ENCODE measurements at regions not wholly inside any gene's neighbourhood (a gene's known extent, or its start where the extent isn't known, plus 50 kb on each side); places are given as distances from the start of the nearest gene placed in this dataset.

DNA sequence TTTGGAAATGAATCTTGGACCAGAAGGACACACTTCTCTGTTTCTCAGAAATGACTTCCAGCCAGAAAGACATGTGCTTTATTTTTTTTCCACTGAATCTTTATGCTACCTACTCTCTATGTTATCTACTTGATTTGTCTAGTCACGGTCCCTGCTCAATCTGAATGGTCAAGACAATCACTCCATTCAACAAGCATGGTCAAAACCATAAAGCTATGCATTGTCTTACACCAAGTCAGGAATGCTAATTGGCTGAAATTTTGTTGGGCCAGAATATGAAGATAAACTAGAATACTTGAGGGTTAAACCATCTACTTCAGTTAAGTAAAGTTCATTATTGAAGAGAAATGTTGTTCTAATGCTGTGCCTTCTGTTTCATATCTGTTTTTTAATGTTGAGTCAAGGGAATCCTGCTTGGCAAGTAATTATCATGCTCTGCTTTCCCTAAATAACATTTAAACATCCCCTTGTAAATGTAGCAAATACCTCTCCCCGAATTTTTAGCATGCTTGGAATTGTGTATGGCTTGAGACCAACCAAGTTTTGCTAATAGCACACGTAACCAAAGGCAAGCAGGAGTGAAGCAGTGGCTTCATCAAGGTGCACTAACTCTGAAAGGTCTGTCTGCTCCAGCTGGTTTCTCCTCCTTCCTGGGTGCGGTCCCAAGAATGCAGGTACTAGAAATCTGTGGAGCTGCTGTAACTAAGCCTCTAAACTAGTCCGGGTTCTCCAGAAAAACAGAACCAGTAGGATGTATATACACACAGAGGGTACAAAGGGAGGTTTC lies 190.3 kb upstream of the CDYL start:
- no peak for DNase-seq

DNA sequence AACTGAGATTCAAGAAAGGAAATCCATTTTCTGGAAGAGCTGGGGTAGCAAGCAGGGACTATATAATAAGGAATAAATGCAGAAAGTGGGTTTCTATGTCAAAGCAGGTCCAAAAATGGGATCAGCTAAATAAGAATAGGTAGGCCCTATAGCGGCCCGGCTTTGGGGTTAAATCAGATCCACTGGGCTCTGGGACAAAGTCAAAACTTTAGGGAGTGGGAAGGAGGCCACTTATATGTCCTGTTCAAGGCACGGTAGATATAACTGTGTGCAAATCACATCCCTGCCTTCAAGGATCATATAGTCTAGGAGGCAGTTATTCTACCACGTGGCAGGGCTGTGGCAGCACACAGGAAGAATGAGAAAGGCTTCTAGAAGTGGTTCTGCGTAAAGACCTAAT lies 191.4 kb upstream of the CDYL start:
- no peak for DNase-seq

DNA sequence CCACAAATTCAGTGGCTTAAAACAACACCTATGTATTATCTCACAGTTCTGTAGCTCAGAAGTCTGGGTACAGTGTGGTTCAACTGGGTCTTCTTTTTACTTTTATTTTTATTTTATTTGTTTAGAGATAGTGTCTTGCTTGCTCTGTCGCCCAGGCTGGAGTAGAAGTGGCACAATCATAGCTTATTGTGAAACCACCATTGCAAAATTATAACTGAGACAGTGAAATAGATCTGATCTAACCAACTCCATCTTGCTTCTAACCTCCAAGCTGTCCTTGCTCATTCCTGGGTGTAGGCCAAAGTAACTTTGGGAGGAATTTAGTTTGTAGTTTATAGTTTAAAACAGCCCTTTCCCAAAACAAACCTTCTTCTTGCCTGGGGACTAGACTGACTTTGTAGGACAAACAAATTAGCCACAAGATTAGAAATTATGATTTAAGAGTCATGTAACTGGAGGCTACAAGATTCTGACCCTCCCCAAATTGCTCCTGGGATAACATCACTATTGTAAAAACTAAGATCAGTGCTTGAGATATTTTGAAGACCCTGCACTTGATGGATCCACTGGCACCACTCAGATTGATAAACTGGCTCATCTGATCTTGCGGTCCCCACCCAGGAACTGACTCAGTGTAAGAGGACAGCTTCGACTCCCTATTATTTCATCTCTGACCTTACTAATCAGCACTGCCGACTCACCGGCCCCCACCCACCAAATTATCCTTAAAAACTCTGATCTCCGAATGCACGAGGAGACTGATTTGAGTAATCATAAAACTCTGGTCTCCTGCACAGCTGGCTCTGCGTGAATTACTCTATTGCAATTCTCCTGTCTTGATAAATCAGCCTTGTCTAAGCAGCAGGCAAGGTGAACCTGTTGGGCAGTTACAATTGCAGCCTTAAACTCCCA lies 193.4 kb upstream of the CDYL start:
- DNase-seq: no peak

DNA sequence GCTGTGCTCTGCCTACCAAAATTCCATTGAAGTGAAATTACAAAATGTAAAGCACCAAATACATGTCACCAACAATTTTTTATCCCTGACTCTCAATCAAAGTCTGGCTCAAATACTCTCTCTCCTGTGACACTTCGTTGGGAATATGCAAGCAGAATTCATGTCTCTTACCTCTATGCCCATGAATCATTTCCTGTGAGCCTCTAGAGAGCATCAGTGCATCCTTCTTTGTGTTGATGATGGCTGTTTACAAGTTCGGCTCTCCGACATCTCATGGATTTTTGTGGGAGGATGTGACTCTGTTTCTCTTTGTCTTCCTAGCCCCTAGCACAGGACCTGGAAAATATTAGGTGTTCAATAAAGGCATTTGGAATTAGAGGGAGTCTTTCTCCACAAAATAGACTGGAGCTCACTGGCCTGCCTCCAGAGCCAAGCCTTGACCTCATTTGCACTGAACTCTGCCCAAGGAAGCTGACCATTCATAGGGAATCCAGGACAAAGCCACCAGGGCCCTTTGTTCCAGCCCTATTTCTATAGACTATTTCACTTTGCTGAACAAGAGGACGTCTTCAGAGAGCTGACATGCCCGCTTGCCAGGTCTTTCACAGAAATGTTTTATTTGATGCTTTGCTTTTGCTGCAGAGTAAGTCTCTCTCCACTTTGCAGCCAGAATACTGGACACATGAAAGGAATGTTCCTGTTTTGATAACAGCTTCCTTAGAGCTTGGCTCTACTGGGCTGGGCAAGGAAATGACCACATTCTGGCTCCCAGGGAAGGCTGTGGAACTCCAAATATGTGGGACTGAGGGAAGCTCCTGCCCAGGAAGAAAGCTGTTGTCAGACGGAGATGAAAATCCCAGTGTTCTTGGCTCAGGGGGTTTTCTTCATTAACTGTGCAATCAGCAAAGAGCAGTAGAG lies 194.5 kb upstream of the CDYL start:
- no peak for DNase-seq

DNA sequence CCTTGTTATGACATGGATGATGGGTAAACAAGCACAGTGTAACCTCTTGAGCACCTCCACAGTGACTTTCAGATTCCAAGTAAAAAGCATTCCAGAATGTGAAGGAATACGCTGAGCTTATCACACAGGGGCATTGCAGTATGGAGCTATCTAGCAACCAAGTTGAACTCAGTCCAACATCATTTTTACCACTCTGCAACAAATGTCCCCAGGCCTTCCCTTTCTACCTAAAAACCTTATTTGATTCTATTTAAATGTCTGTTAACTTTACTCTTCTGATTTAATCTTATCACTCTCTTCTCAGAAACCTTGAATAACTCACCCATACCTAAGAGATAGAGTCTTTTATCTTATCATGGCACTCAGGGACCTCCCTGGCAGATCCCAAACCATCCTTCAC lies 195.8 kb upstream of the CDYL start:
- DNase-seq: no peak

DNA sequence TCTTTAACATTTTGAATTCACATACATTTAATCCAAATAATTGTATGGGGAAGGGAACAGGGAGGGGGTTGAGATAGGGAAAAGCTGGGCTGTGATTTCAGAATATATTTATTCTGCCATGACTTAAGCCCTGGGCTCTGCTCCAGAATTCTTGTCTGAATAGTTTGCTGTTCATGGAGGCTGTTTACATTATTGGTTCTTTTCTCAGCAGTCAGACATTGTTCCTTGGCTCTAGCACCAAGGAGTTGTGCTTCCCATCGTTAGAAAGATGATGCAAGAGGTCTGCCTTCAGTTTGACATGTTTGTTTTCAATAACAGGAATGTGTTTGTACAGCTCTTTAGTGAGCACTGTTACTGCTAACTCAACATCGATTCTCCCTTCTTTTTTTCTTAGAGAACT lies 198.8 kb upstream of the CDYL start:
- no peak for DNase-seq

DNA sequence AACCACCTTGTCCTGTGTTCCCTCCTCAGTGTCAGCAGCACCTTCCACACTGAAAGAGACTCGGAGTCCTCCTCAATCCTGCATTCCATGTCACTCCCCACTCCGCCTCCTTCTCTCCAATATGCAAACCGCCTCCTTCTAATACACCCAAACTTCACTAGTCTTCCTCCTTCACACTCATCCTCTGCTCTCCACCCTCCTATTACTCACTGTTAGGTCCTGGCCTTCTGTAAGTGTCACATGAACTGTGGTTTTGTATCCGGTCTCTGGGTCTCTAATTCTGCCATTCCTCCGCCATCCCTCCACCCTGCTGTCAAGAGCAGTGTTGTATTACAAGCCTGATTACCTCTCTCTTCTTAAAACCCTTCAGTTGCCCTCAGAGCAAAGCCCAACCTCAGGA lies 200.5 kb upstream of the CDYL start:
- DNase-seq: no peak

DNA sequence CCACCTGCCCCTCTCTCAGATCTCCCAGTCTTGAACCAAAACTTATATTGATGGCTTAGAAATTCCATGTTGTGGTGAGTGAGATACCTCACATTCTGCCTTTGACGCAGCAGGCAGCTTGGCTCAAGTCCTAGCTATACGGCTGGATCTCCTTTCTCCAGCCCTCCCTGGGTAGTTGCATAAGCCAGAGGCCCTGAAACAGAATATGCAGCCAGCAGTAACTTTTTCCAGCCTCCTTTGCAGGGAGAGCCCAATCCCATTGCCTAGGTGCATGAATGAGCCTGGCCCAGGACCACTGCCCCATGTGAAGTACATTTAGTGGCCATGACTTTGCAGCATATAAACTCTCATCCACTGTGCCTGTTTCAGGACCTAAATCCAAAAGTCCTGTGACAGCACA lies 202.2 kb upstream of the CDYL start:
- DNase-seq: no peak

DNA sequence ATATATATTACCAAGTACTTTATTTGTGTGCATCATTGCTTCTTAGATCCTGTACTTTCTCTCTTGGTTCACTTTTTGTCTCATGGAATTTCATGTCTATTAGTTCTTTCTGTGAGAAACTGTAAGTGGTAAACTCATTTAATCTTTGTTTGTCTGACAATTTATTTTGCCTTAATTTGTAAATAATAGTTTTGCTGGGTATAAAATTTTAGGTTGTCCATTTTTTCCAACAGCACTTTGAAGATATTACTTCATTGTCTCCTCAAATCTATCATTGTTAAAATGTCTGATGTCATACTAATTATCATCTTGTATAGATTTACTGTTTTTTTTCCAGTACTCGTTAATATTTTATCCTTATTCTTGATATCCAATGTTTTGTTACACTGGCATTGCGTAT lies 205.2 kb upstream of the CDYL start:
- no peak for DNase-seq

DNA sequence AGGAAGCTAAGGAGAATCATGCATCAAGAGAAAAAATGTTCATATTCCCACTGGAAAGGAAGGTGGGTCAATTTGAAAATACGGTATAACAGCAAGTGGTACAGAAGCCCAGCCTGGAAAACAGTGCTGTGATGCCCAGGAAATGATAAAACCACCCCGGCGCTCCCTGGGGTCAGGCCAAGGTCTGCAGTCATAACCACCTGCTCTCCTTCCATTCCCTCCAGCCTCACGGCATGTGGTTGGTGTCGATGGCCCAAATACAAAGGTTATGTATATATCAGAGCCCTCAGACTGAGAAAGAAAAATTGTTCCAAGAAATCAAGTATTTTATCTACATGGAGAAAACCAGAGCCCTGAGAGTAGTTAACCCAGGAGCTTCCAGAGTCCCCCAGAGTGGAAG lies 208.1 kb upstream of the CDYL start:
- DNase-seq: no peak

DNA sequence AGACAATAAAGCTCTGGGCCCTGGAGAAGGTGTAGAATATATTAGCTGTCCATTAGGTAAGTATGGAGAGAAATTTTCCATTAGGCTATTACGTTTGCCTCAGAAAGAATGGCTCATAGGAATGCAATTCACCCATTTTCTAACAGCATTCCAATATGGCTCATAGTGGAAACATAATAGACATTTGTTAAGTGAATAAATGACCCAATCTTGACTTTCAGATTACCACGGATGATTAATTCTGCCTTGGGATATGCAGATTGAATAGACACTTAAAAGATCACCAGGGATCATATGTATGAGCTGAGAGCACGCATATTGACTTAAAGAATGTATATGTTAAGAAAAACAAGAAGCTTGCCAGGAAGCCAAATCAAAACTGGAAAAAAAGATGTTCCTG lies 209.1 kb upstream of the CDYL start:
- no peak for DNase-seq

DNA sequence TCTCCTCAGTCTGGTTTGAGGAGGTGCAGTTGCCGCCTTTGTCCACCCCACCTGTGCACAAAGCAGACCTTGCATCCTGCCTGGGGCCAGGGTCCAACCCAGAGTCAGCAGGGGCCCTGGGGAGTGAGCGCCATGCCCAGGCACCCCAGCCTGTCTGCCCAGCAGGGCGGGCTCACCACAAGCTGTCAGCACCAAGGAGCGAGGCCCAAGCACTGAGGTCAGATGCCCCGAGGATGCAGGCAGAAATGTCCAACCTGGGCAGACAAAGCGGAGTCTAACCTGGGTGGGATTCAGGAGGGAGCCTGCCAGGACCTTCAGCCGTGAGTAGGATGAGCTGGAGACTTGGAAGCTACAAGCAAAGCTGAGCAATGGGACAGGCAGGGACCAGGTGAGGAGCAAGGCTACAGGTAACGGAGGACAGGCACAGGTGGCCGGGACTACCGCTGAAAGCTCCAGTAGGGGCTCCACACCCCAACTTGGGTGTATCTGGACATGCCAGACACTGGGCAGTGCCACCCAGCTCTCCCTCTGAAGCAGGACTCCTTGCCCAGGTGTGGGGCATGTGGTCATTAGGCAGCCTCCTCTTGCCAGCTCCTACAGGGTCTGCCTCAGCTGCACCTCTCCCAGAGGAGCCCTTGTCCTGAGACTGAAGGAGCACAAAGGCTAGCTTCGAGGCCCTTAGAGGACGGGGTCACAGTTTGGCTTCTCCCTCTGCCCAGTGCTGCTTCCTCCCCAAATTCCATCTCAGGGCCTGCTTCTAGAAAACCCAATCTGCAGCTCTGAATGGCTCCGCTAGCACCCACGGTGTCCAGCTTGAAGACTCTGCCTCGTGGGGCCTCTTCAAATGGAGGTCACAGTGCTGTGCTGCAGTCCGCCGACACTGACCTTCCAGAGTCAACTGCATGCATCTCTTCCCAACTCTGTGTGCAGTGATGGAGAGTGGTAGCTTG lies 210.6 kb upstream of the CDYL start:
- DNase-seq: no peak

DNA sequence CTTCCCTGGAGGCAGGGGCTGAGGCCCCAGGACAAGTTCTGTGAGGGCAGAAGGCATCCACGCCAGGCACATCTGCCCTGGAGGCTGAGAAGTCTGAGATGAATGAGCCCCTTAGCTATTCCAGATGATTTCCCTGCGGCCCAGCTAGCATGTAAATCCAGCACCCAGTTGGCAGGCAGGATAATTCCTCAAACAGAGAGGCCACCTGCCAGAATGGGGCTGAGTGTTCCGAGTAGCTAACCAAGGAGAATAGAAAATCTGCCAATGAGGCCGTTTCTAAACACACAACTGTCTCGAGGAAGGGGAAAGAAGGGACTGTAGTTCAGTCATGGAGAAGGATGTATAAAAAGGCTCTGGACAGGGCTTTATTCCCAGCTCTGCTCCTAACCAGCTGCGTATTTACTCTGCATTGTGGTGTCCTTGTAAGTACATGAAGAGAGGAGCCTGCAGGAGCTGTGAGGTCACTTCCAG lies 211.4 kb upstream of the CDYL start:
- no peak for DNase-seq

DNA sequence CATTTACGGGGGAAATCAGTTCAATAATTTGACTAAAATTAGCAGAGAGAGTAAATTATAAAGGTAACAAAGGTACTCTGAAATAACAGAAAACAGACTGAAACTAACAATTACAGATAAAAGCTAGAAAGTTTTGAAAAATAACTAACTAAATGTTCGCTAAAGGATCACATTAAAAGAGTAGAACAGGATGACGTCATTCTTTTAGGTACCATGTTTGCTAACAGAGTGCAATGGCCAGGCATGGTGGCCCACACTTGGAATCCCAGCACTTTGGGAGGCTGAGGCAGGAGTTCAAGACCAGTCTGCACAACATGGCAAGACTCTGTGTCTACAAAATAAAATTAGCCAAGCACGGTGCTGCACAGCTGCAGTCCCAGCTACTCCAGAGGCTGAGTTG lies 212.3 kb upstream of the CDYL start:
- DNase-seq: no peak

DNA sequence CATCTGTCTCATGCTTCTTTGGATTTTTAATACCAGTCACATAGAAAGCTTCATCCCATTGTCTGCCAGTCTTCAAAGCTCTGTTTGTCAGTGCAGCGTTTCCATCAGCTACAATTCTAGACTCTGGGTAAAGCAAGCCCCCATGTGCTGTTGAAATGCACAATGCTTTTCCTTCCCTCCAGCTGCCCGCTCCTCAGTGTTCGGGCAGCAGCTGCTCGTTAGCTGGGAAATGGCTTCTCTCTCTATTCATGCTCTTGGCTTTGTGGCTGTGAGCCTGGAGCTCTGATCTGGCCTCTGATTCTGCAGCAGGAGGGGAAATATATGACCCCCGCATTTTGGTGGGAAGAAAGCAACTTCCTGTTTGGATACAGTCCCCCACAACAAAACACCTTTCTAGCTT lies 213.0 kb upstream of the CDYL start:
- DNase-seq: no peak

DNA sequence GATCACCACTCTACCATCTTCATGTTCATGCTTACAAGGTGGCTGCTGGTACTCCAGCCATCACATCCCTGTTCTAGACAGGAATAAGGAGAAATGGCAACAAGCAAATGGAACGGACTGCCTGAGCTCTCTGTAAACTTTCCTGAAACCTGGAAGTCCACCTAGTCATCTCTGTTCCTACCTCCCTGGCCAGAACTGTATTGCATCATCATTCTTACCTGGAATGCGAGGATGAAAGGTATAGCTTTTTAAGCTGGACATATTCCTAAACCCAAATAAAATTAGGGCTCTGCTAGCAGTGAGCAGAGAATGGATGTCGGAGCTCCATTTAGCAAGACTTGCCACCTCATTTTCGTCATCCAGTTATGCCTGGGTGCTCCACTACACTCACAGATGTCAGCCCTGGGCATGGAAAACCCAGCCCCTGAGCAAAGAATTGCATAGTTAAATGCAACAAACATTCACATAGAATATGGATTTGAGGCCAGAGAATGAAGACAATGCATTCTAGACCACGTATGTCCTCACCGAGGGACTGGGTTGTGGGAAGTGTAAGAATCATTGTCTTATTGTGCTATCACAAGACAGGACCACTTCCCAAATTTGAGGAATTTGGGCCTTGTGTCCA lies 214.3 kb upstream of the CDYL start:
- no peak for DNase-seq

DNA sequence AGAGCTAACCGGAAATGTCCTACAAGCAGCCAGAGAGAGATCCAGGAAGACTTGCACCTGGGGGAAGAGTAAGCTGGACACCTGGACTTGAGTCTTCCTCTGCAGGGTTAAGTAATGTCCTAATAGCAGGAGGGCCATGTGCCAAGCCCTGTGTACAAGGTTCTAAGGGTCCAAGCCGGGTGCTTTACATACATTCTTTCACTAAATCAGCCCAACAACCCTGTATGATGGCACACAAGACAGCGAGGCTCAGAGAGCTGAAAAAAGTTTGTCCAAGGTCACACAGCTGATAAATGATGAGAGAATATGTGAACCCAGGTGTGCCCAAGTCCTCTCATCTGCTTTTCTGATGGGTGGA lies 215.1 kb upstream of the CDYL start:
- no peak for DNase-seq

DNA sequence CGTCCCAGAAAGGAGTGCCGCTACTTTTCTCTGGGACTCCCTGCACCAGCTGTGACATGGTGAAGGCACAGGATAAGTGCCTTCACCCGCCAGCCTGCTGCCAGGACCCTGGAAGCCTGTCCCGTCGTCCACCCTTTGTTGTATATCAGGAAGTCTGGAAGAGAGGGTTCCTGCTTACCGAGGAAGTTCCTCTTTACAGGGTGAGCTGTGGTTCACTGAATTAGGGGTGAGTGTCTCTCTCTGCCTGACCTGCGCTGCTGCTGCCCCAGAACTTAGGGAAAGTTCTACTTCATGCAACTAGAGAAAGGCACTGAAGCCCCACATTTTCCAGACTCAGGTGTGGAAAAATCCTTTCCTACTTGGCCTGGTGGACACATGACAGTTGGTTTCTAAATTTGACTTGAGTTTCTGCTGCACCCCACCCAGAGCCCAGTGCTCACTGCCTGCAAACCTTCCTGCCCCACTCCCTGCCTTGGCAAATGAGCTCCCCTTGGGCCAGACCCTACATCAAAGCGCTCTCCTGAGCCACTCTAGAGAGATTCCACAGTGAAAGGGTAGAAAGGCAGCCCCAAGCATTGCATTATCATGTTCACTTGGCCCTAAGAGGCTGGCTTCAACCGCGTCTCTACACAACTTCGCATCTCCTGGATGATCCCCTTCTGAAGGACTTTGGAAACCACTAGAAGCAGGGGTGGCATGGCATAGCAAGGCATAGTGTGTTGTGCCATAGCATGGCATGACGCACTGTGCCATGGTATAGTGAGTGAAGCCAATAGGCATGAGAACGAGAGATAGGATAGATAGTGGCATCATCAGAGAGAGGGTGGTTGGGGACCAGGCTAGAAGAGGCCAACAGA lies 215.8 kb upstream of the CDYL start:
- no peak for DNase-seq

DNA sequence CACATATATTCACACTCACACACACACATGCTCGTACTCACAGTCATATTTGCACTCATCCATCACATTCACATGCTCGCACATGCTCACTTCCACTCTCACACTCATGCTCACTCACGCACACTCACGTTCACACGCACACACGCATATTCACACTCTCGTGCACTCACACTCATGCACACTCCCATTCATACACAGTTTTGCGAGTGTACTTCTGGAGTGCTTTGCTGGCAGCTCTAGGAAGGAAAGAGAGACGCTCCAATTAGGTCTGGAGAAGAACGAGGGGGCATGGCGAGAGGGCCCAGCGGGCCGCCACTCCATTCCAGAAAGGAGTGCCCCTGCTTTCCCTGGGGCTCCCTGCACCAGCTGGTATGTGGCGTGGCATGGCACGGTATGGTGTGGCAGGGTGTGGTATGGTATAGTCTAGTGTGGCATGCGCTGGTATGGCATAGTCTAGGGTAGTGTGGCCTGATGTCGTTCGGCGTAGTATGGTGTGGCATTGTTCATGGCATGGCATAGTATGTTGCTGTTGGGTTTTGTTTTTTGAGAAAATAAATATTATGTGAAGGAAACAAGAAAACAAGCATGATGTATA lies 216.8 kb upstream of the CDYL start:
- no peak for DNase-seq

DNA sequence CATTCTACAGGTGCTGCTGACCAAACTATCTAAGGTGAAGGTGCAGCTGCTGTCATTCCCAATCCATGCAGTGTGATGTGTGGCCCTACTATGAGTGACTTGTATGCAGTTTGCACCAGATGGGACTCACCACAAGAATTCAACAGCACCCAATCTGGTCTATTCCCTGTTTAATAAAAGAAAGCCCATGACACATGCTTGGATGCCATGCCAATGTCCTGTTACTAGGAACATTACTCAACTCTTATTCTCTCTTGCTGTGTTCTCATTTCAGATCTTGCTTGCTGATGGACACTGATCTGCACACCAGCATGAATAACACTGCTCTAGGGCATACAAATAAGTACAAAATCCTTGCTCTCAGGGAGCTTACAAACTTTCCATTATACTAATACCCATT lies 221.6 kb upstream of the CDYL start:
- no peak for DNase-seq

All from NCI-H1048 (cell line).